Activated T-cell treated with anti-CD3 and anti-CD28 coated beads, Interleukin-2, amount 50 U/mL, for 1 hour (primary cell): ENCODE measurements at regions not wholly inside any gene's neighbourhood (a gene's known extent, or its start where the extent isn't known, plus 50 kb on each side); places are given as distances from the start of the nearest gene placed in this dataset.

Experiments used
- DNase-seq: peaks from one replicate; pipeline ENCODE4 v3.0.0-alpha.2; 2020

GRCh38 chr12:45553204-45553603 lies 176.3 kb upstream of the ARID2 start:
- no peak for DNase-seq

- no peak for DNase-seq
Observed at GRCh38 chr12:45557016-45557415, 172.5 kb upstream of the ARID2 start.

GRCh38 chr12:45558353-45558752 lies 171.2 kb upstream of the ARID2 start:
- no peak for DNase-seq

- DNase-seq, result no peak
Observed at GRCh38 chr12:45559537-45559936, 170.0 kb upstream of the ARID2 start.

- DNase-seq, result no peak
Observed at GRCh38 chr12:45560689-45561088, 168.8 kb upstream of the ARID2 start.

GRCh38 chr12:45561488-45561887 lies 168.0 kb upstream of the ARID2 start:
- no peak for DNase-seq

- DNase-seq, result no peak
Observed at GRCh38 chr12:45565590-45565989, 163.9 kb upstream of the ARID2 start.

GRCh38 chr12:45566257-45566656 lies 163.2 kb upstream of the ARID2 start:
- DNase-seq, result no peak

- DNase-seq, result no peak
Observed at GRCh38 chr12:45568808-45569207, 160.7 kb upstream of the ARID2 start.

GRCh38 chr12:45570501-45570900 lies 159.0 kb upstream of the ARID2 start:
- DNase-seq, result no peak

GRCh38 chr12:45572114-45572513 lies 157.4 kb upstream of the ARID2 start:
- DNase-seq, result no peak

GRCh38 chr12:45575417-45575816 lies 154.1 kb upstream of the ARID2 start:
- no peak for DNase-seq

GRCh38 chr12:45575823-45576475 lies 153.6 kb upstream of the ARID2 start:
- DNase-seq, result no peak

GRCh38 chr12:45577844-45578399 lies 151.6 kb upstream of the ARID2 start:
- no peak for DNase-seq

- no peak for DNase-seq
Observed at GRCh38 chr12:45580356-45580969, 149.0 kb upstream of the ARID2 start.

GRCh38 chr12:45581112-45581511 lies 148.4 kb upstream of the ARID2 start:
- no peak for DNase-seq

GRCh38 chr12:45582536-45582935 lies 147.0 kb upstream of the ARID2 start:
- no peak for DNase-seq

- DNase-seq, result no peak
Observed at GRCh38 chr12:45582986-45583659, 146.4 kb upstream of the ARID2 start.

- DNase-seq, result no peak
Observed at GRCh38 chr12:45584336-45584735, 145.2 kb upstream of the ARID2 start.

GRCh38 chr12:45585522-45586230 lies 143.8 kb upstream of the ARID2 start:
- DNase-seq, result no peak

GRCh38 chr12:45586486-45586885 lies 143.0 kb upstream of the ARID2 start:
- no peak for DNase-seq

GRCh38 chr12:45587012-45587411 lies 142.5 kb upstream of the ARID2 start:
- no peak for DNase-seq

- no peak for DNase-seq
Observed at GRCh38 chr12:45587877-45588533, 141.5 kb upstream of the ARID2 start.
